ENCODE measurements at regions not wholly inside any gene's neighbourhood (a gene's known extent, or its start where the extent isn't known, plus 50 kb on each side); places are given as distances from the start of the nearest gene placed in this dataset.

DNA sequence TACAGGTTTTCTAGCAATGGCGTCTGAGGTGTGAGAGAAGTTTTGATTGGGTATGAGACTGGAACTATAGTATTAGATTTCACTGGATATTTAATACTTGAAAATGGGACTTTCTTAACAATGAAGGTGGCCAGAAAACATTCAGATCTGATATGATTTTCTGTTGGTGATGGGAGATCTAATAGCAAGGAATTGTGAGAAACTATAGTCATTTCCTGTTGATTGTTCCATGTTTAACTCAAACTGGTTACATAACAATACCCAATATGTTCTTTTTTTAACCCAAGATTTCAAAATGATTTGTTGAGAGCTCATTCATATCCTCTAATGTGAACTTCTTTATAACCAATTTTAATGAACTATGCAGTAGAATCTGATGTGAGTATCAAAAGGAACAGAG is 793.2 kb upstream of the RGMB start (continued):
- TF ChIP-seq, protein P1, sequence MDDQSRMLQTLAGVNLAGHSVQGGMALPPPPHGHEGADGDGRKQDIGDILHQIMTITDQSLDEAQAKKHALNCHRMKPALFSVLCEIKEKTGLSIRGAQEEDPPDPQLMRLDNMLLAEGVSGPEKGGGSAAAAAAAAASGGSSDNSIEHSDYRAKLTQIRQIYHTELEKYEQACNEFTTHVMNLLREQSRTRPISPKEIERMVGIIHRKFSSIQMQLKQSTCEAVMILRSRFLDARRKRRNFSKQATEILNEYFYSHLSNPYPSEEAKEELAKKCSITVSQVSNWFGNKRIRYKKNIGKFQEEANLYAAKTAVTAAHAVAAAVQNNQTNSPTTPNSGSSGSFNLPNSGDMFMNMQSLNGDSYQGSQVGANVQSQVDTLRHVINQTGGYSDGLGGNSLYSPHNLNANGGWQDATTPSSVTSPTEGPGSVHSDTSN (CRISPR knock-in tag; IDR thresholded peaks at IDR 0.05), result no peak
- no peak for TF ChIP-seq ZNF211 (tag by site-specific recombination; IDR thresholded peaks at IDR 0.05; ENCODE audit: low read depth)
- TF ChIP-seq, protein P2, sequence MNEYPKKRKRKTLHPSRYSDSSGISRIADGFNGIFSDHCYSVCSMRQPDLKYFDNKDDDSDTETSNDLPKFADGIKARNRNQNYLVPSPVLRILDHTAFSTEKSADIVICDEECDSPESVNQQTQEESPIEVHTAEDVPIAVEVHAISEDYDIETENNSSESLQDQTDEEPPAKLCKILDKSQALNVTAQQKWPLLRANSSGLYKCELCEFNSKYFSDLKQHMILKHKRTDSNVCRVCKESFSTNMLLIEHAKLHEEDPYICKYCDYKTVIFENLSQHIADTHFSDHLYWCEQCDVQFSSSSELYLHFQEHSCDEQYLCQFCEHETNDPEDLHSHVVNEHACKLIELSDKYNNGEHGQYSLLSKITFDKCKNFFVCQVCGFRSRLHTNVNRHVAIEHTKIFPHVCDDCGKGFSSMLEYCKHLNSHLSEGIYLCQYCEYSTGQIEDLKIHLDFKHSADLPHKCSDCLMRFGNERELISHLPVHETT (tag by site-specific recombination; IDR thresholded peaks at IDR 0.05), result no peak
- TF ChIP-seq ZBTB8A (tag by site-specific recombination; IDR thresholded peaks at IDR 0.05), result no peak
- TF ChIP-seq, protein P3, sequence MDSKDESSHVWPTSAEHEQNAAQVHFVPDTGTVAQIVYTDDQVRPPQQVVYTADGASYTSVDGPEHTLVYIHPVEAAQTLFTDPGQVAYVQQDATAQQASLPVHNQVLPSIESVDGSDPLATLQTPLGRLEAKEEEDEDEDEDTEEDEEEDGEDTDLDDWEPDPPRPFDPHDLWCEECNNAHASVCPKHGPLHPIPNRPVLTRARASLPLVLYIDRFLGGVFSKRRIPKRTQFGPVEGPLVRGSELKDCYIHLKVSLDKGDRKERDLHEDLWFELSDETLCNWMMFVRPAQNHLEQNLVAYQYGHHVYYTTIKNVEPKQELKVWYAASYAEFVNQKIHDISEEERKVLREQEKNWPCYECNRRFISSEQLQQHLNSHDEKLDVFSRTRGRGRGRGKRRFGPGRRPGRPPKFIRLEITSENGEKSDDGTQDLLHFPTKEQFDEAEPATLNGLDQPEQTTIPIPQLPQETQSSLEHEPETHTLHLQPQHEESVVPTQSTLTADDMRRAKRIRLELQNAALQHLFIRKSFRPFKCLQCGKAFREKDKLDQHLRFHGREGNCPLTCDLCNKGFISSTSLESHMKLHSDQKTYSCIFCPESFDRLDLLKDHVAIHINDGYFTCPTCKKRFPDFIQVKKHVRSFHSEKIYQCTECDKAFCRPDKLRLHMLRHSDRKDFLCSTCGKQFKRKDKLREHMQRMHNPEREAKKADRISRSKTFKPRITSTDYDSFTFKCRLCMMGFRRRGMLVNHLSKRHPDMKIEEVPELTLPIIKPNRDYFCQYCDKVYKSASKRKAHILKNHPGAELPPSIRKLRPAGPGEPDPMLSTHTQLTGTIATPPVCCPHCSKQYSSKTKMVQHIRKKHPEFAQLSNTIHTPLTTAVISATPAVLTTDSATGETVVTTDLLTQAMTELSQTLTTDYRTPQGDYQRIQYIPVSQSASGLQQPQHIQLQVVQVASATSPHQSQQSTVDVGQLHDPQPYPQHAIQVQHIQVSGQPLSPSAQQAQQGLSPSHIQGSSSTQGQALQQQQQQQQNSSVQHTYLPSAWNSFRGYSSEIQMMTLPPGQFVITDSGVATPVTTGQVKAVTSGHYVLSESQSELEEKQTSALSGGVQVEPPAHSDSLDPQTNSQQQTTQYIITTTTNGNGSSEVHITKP (tag by site-specific recombination; IDR thresholded peaks at IDR 0.05), result no peak
- no peak for TF ChIP-seq ZSCAN23 (tag by site-specific recombination; IDR thresholded peaks at IDR 0.05)

DNA sequence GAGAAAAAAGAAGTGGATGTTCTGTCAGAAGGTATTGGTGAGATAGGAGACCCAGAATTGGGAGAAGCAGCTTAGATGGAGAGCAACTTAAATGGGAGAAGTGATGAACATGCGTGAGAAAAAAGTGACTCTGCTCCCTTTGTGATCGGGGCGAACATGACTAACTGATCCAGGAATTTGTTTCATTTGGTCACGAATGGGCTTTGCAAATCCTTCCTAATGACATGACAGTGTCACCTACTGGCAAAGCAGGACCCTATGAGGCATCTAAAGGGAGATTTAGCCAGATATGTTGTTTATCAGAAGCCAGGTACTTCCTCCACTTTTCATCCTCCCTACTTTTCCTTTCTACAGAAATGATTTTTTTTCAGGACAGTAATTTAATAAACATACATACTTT is 787.4 kb upstream of the RGMB start:
- TF ChIP-seq SCRT1 (tag by site-specific recombination; IDR thresholded peaks at IDR 0.05; ENCODE audit: borderline replicate concordance) (no peak), MEIS1 (CRISPR knock-in tag; IDR thresholded peaks at IDR 0.05; ENCODE audit: borderline replicate concordance) (no peak), ZNF670 (tag by site-specific recombination; IDR thresholded peaks at IDR 0.05; ENCODE audit: low read depth) (no peak), KLF7 (tag by site-specific recombination; IDR thresholded peaks at IDR 0.05; ENCODE audit: borderline replicate concordance) (no peak), ZNF791 (tag by site-specific recombination; IDR thresholded peaks at IDR 0.05) (no peak), ZNF768 (tag by site-specific recombination; IDR thresholded peaks at IDR 0.05) (no peak), ZNF24 (tag by site-specific recombination; IDR thresholded peaks at IDR 0.05) (no peak), ZNF146 (tag by site-specific recombination; IDR thresholded peaks at IDR 0.05) (no peak), ZNF501 (tag by site-specific recombination; IDR thresholded peaks at IDR 0.05) (no peak), GFI1B (tag by site-specific recombination; IDR thresholded peaks at IDR 0.05) (no peak)
- TF ChIP-seq, protein P4, sequence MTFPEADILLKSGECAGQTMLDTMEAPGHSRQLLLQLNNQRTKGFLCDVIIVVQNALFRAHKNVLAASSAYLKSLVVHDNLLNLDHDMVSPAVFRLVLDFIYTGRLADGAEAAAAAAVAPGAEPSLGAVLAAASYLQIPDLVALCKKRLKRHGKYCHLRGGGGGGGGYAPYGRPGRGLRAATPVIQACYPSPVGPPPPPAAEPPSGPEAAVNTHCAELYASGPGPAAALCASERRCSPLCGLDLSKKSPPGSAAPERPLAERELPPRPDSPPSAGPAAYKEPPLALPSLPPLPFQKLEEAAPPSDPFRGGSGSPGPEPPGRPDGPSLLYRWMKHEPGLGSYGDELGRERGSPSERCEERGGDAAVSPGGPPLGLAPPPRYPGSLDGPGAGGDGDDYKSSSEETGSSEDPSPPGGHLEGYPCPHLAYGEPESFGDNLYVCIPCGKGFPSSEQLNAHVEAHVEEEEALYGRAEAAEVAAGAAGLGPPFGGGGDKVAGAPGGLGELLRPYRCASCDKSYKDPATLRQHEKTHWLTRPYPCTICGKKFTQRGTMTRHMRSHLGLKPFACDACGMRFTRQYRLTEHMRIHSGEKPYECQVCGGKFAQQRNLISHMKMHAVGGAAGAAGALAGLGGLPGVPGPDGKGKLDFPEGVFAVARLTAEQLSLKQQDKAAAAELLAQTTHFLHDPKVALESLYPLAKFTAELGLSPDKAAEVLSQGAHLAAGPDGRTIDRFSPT (tag by site-specific recombination; IDR thresholded peaks at IDR 0.05), result no peak
- Histone ChIP-seq H3K36me3 (ENCODE audit: control insufficient read depth in 2 of 2, insufficient read depth in 1 of 2, low read length in 2 of 2) (no peaks in the 10 kb centered on the region), H3K9me3 (ENCODE audit: control insufficient read depth, insufficient read depth, low read depth, low read length) (no peaks in the 10 kb centered on the region), H3K4me3 (ENCODE audit: low read depth, low read length) (no peak overlapping the region), H3K4me1 (ENCODE audit: control insufficient read depth, insufficient read depth, low read length) (no peaks in the 10 kb centered on the region), H3K27ac (ENCODE audit: extremely low read depth, low read depth, low read length) (no peak overlapping the region)
- ChIA-PET POLR2A (no interaction called here), CTCF (interaction anchor here (0.6 kb wide), 1 partner anchor 243 kb away, joined by 3 read pairs; no protein-coding TSS in a partner anchor)
